C4-2B (cell line): ENCODE measurements at regions not wholly inside any gene's neighbourhood (a gene's known extent, or its start where the extent isn't known, plus 50 kb on each side); places are given as distances from the start of the nearest gene placed in this dataset.

Source experiments
- ZFX ChIP-seq: fragments of 450-650 bp; IDR thresholded peaks from 2 replicates; pipeline ENCODE4 v1.6.1; 2017
- TF ChIP-seq, protein P1 (sequence below): fragments of 450-650 bp; conservative IDR thresholded peaks from 2 replicates; pipeline ENCODE4 v1.5.1; 2017; ENCODE audit warnings: mild to moderate bottlenecking

DNA sequence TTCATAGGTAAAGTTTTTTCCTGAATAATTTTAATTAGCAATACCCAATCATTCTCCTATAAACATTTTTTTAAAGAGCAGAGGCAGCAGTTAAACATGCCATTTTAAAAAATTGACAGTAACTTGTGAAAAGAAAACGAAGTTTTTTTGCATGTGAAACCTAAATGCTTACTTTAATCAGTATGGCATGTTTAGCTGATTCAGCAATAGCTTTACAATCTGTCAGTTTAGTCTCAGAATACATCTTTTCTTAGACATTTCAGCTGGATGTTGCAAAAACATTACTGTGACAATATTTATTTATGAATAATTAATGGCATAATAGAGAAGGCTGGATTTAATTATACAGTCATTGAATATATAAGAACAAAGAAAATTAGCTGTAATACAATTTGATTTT is 1132.4 kb upstream of the ADGRL2 start:
- TF ChIP-seq, protein P1, sequence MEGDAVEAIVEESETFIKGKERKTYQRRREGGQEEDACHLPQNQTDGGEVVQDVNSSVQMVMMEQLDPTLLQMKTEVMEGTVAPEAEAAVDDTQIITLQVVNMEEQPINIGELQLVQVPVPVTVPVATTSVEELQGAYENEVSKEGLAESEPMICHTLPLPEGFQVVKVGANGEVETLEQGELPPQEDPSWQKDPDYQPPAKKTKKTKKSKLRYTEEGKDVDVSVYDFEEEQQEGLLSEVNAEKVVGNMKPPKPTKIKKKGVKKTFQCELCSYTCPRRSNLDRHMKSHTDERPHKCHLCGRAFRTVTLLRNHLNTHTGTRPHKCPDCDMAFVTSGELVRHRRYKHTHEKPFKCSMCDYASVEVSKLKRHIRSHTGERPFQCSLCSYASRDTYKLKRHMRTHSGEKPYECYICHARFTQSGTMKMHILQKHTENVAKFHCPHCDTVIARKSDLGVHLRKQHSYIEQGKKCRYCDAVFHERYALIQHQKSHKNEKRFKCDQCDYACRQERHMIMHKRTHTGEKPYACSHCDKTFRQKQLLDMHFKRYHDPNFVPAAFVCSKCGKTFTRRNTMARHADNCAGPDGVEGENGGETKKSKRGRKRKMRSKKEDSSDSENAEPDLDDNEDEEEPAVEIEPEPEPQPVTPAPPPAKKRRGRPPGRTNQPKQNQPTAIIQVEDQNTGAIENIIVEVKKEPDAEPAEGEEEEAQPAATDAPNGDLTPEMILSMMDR, result no peak
- TF ChIP-seq ZFX, result no peak
